H9 (cell line): ENCODE measurements at regions not wholly inside any gene's neighbourhood (a gene's known extent, or its start where the extent isn't known, plus 50 kb on each side); places are given as distances from the start of the nearest gene placed in this dataset.

Experiments used
- DNase-seq: peaks from one replicate; pipeline ENCODE4 v3.0.0-alpha.2; 2017
- H2AFZ ChIP-seq: one replicate; pipeline ENCODE4 v1.6.1; 2013; ENCODE audit warnings: mild to moderate bottlenecking, low read length, control low read depth, moderate library complexity
- H2AK5ac ChIP-seq: 2 replicates; pipeline ENCODE4 v1.6.1; 2013; ENCODE audit warnings: low read length, control low read depth, mixed read lengths; ENCODE audit not compliant: insufficient read length
- H2BK120ac ChIP-seq: one replicate; pipeline ENCODE4 v1.6.1; 2013; ENCODE audit warnings: low read depth, mild to moderate bottlenecking, low read length, control low read depth, inconsistent platforms; ENCODE audit not compliant: poor library complexity, severe bottlenecking
- H2BK12ac ChIP-seq: 2 replicates; pipeline ENCODE4 v1.6.1; 2013; ENCODE audit warnings: low read length, control low read depth, mixed read lengths, low read depth; ENCODE audit not compliant: insufficient read length
- H2BK15ac ChIP-seq: 2 replicates; pipeline ENCODE4 v1.6.1; 2013; ENCODE audit warnings: low read depth, low read length, control low read depth
- H2BK20ac ChIP-seq: one replicate; pipeline ENCODE4 v1.6.1; 2013; ENCODE audit warnings: low read depth, mild to moderate bottlenecking, low read length, control low read depth, inconsistent platforms; ENCODE audit not compliant: poor library complexity, severe bottlenecking
- H2BK5ac ChIP-seq: 2 replicates; pipeline ENCODE4 v1.6.1; 2013; ENCODE audit warnings: low read length, control low read depth, mixed read lengths; ENCODE audit not compliant: insufficient read length
- H3K14ac ChIP-seq: 2 replicates; pipeline ENCODE4 v1.6.1; 2013; ENCODE audit warnings: low read length, control low read depth; ENCODE audit not compliant: insufficient read depth
- H3K18ac ChIP-seq: 2 replicates; pipeline ENCODE4 v1.6.1; 2013; ENCODE audit warnings: low read depth, mild to moderate bottlenecking, mixed read lengths, low read length, control low read depth; ENCODE audit not compliant: insufficient read length
- H3K23ac ChIP-seq: 2 replicates; pipeline ENCODE4 v1.6.1; 2013; ENCODE audit warnings: low read length, control low read depth, mixed read lengths, low read depth; ENCODE audit not compliant: insufficient read length
- H3K23me2 ChIP-seq: 2 replicates; pipeline ENCODE4 v1.6.1; 2013; ENCODE audit warnings: low read depth, mild to moderate bottlenecking, mixed read lengths, low read length, control low read depth; ENCODE audit not compliant: insufficient read length, poor library complexity, severe bottlenecking
- H3K27ac ChIP-seq: 2 replicates; pipeline ENCODE4 v1.5.1; 2013; ENCODE audit warnings: low read length, control low read depth, mixed read lengths, low read depth; ENCODE audit not compliant: insufficient read length
- H3K27me3 ChIP-seq: 2 replicates; pipeline ENCODE4 v1.6.1; 2013; ENCODE audit warnings: low read length, control low read depth, inconsistent platforms; ENCODE audit not compliant: insufficient read depth
- H3K4ac ChIP-seq: 2 replicates; pipeline ENCODE4 v1.6.1; 2013; ENCODE audit warnings: low read depth, mild to moderate bottlenecking, control low read depth, inconsistent platforms, low read length, moderate library complexity
- H3K4me1 ChIP-seq: 2 replicates; pipeline ENCODE4 v1.6.1; 2013; ENCODE audit warnings: low read length, control low read depth, inconsistent platforms; ENCODE audit not compliant: insufficient read depth
- H3K4me2 ChIP-seq: 2 replicates; pipeline ENCODE4 v1.6.1; 2013; ENCODE audit warnings: low read length, control low read depth, mixed read lengths; ENCODE audit not compliant: insufficient read length, insufficient read depth
- H3K56ac ChIP-seq: 2 replicates; pipeline ENCODE4 v1.6.1; 2013; ENCODE audit warnings: low read depth, mild to moderate bottlenecking, mixed read lengths, low read length, control low read depth; ENCODE audit not compliant: insufficient read length
- H3K79me1 ChIP-seq: 2 replicates; pipeline ENCODE4 v1.6.1; 2013; ENCODE audit warnings: low read depth, mild to moderate bottlenecking, moderate library complexity, low read length, control low read depth, inconsistent platforms; ENCODE audit not compliant: insufficient read depth, poor library complexity, severe bottlenecking
- H3K79me2 ChIP-seq: 2 replicates; pipeline ENCODE4 v1.6.1; 2013; ENCODE audit warnings: low read length, control low read depth, inconsistent platforms; ENCODE audit not compliant: insufficient read depth
- H3K9ac ChIP-seq: 2 replicates; pipeline ENCODE4 v1.6.1; 2013; ENCODE audit warnings: low read length, control low read depth, mixed read lengths; ENCODE audit not compliant: insufficient read length; ENCODE audit errors: extremely low read depth
- H3K9me3 ChIP-seq: one replicate; pipeline ENCODE4 v1.6.1; 2013; ENCODE audit warnings: low read depth, low read length, inconsistent platforms; ENCODE audit not compliant: control insufficient read depth
- H3T11ph ChIP-seq: one replicate; pipeline ENCODE4 v1.6.1; 2013; ENCODE audit warnings: mild to moderate bottlenecking, low read length, control low read depth, inconsistent platforms
- H4K20me1 ChIP-seq: one replicate; pipeline ENCODE4 v1.6.1; 2013; ENCODE audit not compliant: control insufficient read depth, insufficient read length, insufficient read depth
- H4K5ac ChIP-seq: 2 replicates; pipeline ENCODE4 v1.6.1; 2013; ENCODE audit warnings: low read depth, mild to moderate bottlenecking, mixed read lengths, low read length, control low read depth; ENCODE audit not compliant: insufficient read length
- H4K8ac ChIP-seq: replicated peaks from 2 replicates; pipeline ENCODE4 v1.6.1; 2013; ENCODE audit warnings: low read length, control low read depth, mixed read lengths, low read depth; ENCODE audit not compliant: insufficient read length
- H4K91ac ChIP-seq: 2 replicates; pipeline ENCODE4 v1.6.1; 2013; ENCODE audit warnings: low read depth, mild to moderate bottlenecking, moderate library complexity, mixed read lengths, low read length, control low read depth; ENCODE audit not compliant: insufficient read length
- H3K27ac Mint-ChIP-seq, 3 experiments: 2 replicates in 2 of 3; 3 replicates in 1 of 3; pipeline ENCODE4 v1.8.0; 2020 to 2021; ENCODE audit warnings: mixed read lengths in 3 of 3, mild to moderate bottlenecking in 1 of 3, moderate library complexity in 1 of 3
- H3K27me3 Mint-ChIP-seq: 2 replicates; pipeline ENCODE4 v1.8.0; 2021; ENCODE audit warnings: low read depth, mild to moderate bottlenecking, moderate library complexity, mixed read lengths
- H3K36me3 Mint-ChIP-seq, 3 experiments: 2 replicates in 2 of 3; 3 replicates in 1 of 3; pipeline ENCODE4 v1.8.0; 2020 to 2021; ENCODE audit warnings: low read depth in 3 of 3, mixed read lengths in 3 of 3; ENCODE audit not compliant: insufficient read depth in 1 of 3
- H3K4me1 Mint-ChIP-seq, 2 experiments: 2 replicates each; pipeline ENCODE4 v1.8.0; 2020; ENCODE audit warnings: mixed read lengths in 2 of 2
- H3K4me3 Mint-ChIP-seq, 2 experiments: 2 replicates in 1 of 2; 3 replicates in 1 of 2; pipeline ENCODE4 v1.8.0; 2020 to 2021; ENCODE audit warnings: mild to moderate bottlenecking in 2 of 2, mixed read lengths in 2 of 2, moderate library complexity in 1 of 2
- H3K9me3 Mint-ChIP-seq, 2 experiments: 2 replicates in 1 of 2; 3 replicates in 1 of 2; pipeline ENCODE4 v1.8.0; 2020; ENCODE audit warnings: mild to moderate bottlenecking in 2 of 2, mixed read lengths in 2 of 2, moderate library complexity in 1 of 2
- WGBS: extraction: QIAGEN DNeasy Blood & Tissue Kit; methylation state at CpG from one replicate; pipeline ENCODE4 v1.1.7; 2013; ENCODE audit warnings: missing lambda C conversion rate, low lambda C conversion rate, mixed read lengths; ENCODE audit not compliant: insufficient read length; ENCODE audit errors: extremely low coverage; 5-methylcytosine and 5-hydroxymethylcytosine counted together
- TF ChIP-seq, protein P1 (sequence below): fragments of 200-600 bp; sonication (generic); conservative IDR thresholded peaks from 3 replicates; pipeline ENCODE4 v1.8.0; 2021; ENCODE audit warnings: antibody characterized with exemption, mild to moderate bottlenecking

DNA sequence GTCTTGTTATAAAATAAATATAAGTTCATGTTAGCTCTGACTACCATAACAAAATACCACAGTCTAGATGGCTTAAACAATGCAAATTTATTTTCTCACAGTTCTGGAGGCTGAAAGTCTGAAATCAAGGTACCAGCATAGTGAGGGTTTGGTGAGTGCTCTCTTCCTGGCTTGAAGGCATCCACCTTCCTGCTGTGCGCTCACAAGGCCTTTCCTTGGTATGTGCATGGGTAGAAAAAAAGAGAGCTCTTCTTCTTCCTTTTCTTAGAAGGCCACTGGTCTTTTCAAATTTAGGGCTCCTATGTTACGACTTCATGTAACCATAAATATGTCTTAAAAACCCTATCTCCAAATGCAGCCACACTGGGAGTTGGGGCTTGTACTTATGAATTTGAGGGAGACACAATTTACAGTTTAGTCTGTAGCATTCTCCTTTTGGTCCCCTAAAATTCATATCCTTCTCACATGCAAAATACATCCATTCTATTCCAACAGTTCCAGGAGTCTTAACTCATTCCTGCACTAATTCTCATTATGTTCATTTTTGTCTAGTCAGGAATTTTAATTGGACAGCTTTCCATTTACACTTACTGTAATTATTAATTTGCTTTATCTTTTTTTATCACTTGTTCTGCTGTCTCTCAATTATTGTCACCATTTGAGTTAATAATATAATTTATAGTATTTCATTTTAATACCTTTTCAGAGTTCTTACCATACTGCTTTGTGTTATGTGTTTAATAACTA is 381.9 kb upstream of the EPHA7 start:
- no peak overlapping the region for H3T11ph ChIP-seq
- H2AK5ac ChIP-seq, result no peak overlapping the region
- H3K23me2 ChIP-seq, result no peaks in the 10 kb centered on the region
- Mint-ChIP-seq H3K4me1 (peaks cover 13 to 15% of the 10 kb centered on the region in 2 experiments), H3K4me3 (no peak overlapping the region), H3K27ac (peak overlapping the region in 2 of 3 experiments; percentile 44 to 61; a peak in 4 of 7 replicates), H3K9me3 (no peaks in the 10 kb centered on the region; a peak in 1 of 5 replicates), H3K27me3 (peaks cover 3% of the 10 kb centered on the region; the same call in 1 of the 2 replicates), H3K36me3 (peaks cover 0 to 4% (median 3%) of the 10 kb centered on the region in 3 experiments; a peak in 3 of 7 replicates)
- no peak overlapping the region for H3K27ac ChIP-seq
- H2BK20ac ChIP-seq, result no peak overlapping the region
- H2BK15ac ChIP-seq, result no peak overlapping the region
- no peaks in the 10 kb centered on the region for H3K27me3 ChIP-seq
- whole genome bisulfite sequencing, result no CpG with 5 or more reads among the region's 2 CpGs
- no peak overlapping the region for H3K56ac ChIP-seq
- H4K5ac ChIP-seq, result no peak overlapping the region
- TF ChIP-seq, protein P1, sequence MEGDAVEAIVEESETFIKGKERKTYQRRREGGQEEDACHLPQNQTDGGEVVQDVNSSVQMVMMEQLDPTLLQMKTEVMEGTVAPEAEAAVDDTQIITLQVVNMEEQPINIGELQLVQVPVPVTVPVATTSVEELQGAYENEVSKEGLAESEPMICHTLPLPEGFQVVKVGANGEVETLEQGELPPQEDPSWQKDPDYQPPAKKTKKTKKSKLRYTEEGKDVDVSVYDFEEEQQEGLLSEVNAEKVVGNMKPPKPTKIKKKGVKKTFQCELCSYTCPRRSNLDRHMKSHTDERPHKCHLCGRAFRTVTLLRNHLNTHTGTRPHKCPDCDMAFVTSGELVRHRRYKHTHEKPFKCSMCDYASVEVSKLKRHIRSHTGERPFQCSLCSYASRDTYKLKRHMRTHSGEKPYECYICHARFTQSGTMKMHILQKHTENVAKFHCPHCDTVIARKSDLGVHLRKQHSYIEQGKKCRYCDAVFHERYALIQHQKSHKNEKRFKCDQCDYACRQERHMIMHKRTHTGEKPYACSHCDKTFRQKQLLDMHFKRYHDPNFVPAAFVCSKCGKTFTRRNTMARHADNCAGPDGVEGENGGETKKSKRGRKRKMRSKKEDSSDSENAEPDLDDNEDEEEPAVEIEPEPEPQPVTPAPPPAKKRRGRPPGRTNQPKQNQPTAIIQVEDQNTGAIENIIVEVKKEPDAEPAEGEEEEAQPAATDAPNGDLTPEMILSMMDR, result no peak
- no peak overlapping the region for H3K18ac ChIP-seq
- no peak overlapping the region for H4K8ac ChIP-seq
- H2BK5ac ChIP-seq, result no peak overlapping the region
- no peak overlapping the region for H3K23ac ChIP-seq
- H3K4me2 ChIP-seq, result no peak overlapping the region
- H4K20me1 ChIP-seq, result no peaks in the 10 kb centered on the region
- no peaks in the 10 kb centered on the region for H3K79me2 ChIP-seq
- H3K14ac ChIP-seq, result no peak overlapping the region
- no peak overlapping the region for H3K4ac ChIP-seq
- H2BK120ac ChIP-seq, result no peak overlapping the region
- H2AFZ ChIP-seq, result no peak overlapping the region
- DNase-seq, result peak; percentile 47
- H3K9me3 ChIP-seq, result no peaks in the 10 kb centered on the region
- no peaks in the 10 kb centered on the region for H3K4me1 ChIP-seq
- no peak overlapping the region for H2BK12ac ChIP-seq
- H4K91ac ChIP-seq, result no peak overlapping the region
- H3K79me1 ChIP-seq, result no peaks in the 10 kb centered on the region
- no peak overlapping the region for H3K9ac ChIP-seq
